HCT116 (cell line): ENCODE measurements at regions not wholly inside any gene's neighbourhood (a gene's known extent, or its start where the extent isn't known, plus 50 kb on each side); places are given as distances from the start of the nearest gene placed in this dataset.

Experiments used
- ATAC-seq: fragments of 200-7000 bp; cut with Tn5 transposase; 2 replicates; pipeline ENCODE4 v1.9.1; 2020; ENCODE audit warnings: mild to moderate bottlenecking, moderate library complexity
- BruUV-seq: library from RNA; stranded (reverse); fragments of 400-500 nt; replicated peaks from 2 replicates; lab custom pipeline; 2021; lab: Mats Ljungman, UMichigan
- CTCF ChIA-PET: fragments of 300-600 bp; sonication (Branson Sonifier 250); formaldehyde crosslinking; loops from one replicate; lab custom pipeline; 2021; ENCODE audit warnings: antibody characterized with exemption; lab: Charles Lee
- POLR2A ChIA-PET: fragments of 300-600, 350-600 bp; sonication (Branson Sonifier 250); formaldehyde crosslinking; loops from one replicate; lab custom pipeline; 2021; ENCODE audit warnings: antibody characterized with exemption; lab: Charles Lee
- RAD21 ChIA-PET, 2 experiments: fragments of 300-600 bp; sonication (Branson Sonifier 250); formaldehyde crosslinking; loops; one replicate each; lab custom pipeline; 2023; ENCODE audit warnings: low total read pairs in 2 of 2; ENCODE audit not compliant: uncharacterized antibody in 2 of 2, unreplicated experiment in 2 of 2, low non-redundant PET in 1 of 2; lab: Charles Lee
- DNase-seq: peaks from one replicate; pipeline ENCODE4 v3.0.0-alpha.2; 2010; ENCODE audit warnings: low read depth, low spot score
- H2AFZ ChIP-seq: fragments of 200-600 bp; shearing (Covaris generic), sonication (generic); 2 replicates; pipeline ENCODE4 v1.6.1; 2017; ENCODE audit warnings: low read depth, mixed run types, mixed read lengths, antibody characterized with exemption, low read length; ENCODE audit not compliant: poor library complexity, severe bottlenecking
- H3K27ac ChIP-seq: 2 replicates; pipeline ENCODE4 v1.5.1; 2012; ENCODE audit warnings: low read depth, low read length
- H3K27me3 ChIP-seq: fragments of 200-600 bp; sonication (generic); 2 replicates; pipeline ENCODE4 v1.6.1; 2016; ENCODE audit warnings: mixed run types, low read length, mixed read lengths; ENCODE audit not compliant: insufficient read depth
- H3K36me3 ChIP-seq, 2 experiments: fragments of 200-500 bp in 1 of 2; fragments of 200-600 bp in 1 of 2; sonication (Bioruptor generic) in 1 of 2; sonication (generic) in 1 of 2; 2 replicates each; pipeline versions ENCODE4 v1.5.1 to v1.6.1; 2014 to 2016; ENCODE audit warnings: low read length in 2 of 2, inconsistent platforms in 1 of 2, mixed read lengths in 1 of 2, mixed run types in 1 of 2; ENCODE audit not compliant: insufficient read depth in 2 of 2, control insufficient read depth in 1 of 2
- H3K4me1 ChIP-seq, 2 experiments: fragments of 200-600 bp in 1 of 2; sonication (generic) in 1 of 2; 2 replicates each; pipeline versions ENCODE4 v1.5.1 to v1.6.1; 2012 to 2017; ENCODE audit warnings: low read length in 2 of 2, inconsistent platforms in 1 of 2, mild to moderate bottlenecking in 1 of 2, mixed read lengths in 1 of 2, mixed run types in 1 of 2, moderate library complexity in 1 of 2; ENCODE audit not compliant: insufficient read depth in 2 of 2, control insufficient read depth in 1 of 2
- H3K4me2 ChIP-seq: fragments of 200-600 bp; sonication (generic); 2 replicates; pipeline ENCODE4 v1.6.1; 2017; ENCODE audit warnings: mixed run types, low read length, mixed read lengths
- H3K4me3 ChIP-seq, 2 experiments: fragments of 200-600 bp in 1 of 2; sonication (generic) in 1 of 2; replicated peaks in 1 of 2; 2 replicates each; pipeline ENCODE4 v1.5.1; 2011 to 2016; ENCODE audit warnings: low read length in 2 of 2, control low read depth in 1 of 2, low read depth in 1 of 2, mild to moderate bottlenecking in 1 of 2, mixed read lengths in 1 of 2, mixed run types in 1 of 2
- H3K79me2 ChIP-seq: fragments of 200-600 bp; sonication (generic); 2 replicates; pipeline ENCODE4 v1.6.1; 2017; ENCODE audit warnings: mild to moderate bottlenecking, mixed run types, low read length, moderate library complexity, mixed read lengths; ENCODE audit not compliant: insufficient read depth
- H3K9ac ChIP-seq: fragments of 200-600 bp; sonication (generic); 2 replicates; pipeline ENCODE4 v1.6.1; 2016; ENCODE audit warnings: low read length, mixed read lengths
- H3K9me2 ChIP-seq: fragments of 200-600 bp; sonication (generic), shearing (Covaris generic); 2 replicates; pipeline ENCODE4 v1.6.1; 2017; ENCODE audit warnings: mixed run types, mild to moderate bottlenecking, moderate library complexity; ENCODE audit not compliant: insufficient read depth
- H3K9me3 ChIP-seq, 2 experiments: fragments of 200-500 bp in 1 of 2; fragments of 200-600 bp in 1 of 2; sonication (Bioruptor generic) in 1 of 2; sonication (generic) in 1 of 2; 2 replicates each; pipeline ENCODE4 v1.6.1; 2014 to 2017; ENCODE audit warnings: low read length in 2 of 2, mixed read lengths in 2 of 2, inconsistent platforms in 1 of 2, low read depth in 1 of 2, mild to moderate bottlenecking in 1 of 2, mixed run types in 1 of 2, moderate library complexity in 1 of 2; ENCODE audit not compliant: control insufficient read depth in 1 of 2, insufficient read depth in 1 of 2
- H4K20me1 ChIP-seq: fragments of 200-600 bp; sonication (generic), shearing (Covaris generic); 2 replicates; pipeline ENCODE4 v1.6.1; 2017; ENCODE audit warnings: mixed run types, mild to moderate bottlenecking, moderate library complexity; ENCODE audit not compliant: insufficient read depth
- CEBPB ChIP-seq: IDR thresholded peaks from 2 replicates; pipeline ENCODE4 v1.6.1; 2012; ENCODE audit warnings: low read depth
- CTCF ChIP-seq, 3 experiments: fragments of 200-600 bp in 1 of 3; sonication (generic) in 1 of 3; IDR thresholded peaks in 2 of 3; conservative IDR thresholded peaks in 1 of 3; 2 replicates each; pipeline ENCODE4 v1.5.1; 2012 to 2017; ENCODE audit warnings: low read depth in 2 of 3, low read length in 2 of 3, antibody characterized with exemption in 1 of 3, borderline replicate concordance in 1 of 3, control low read depth in 1 of 3, mild to moderate bottlenecking in 1 of 3, mixed read lengths in 1 of 3, mixed run types in 1 of 3, moderate library complexity in 1 of 3; ENCODE audit not compliant: insufficient read depth in 1 of 3
- ELF1 ChIP-seq: IDR thresholded peaks from 2 replicates; pipeline ENCODE4 v1.6.1; 2012; ENCODE audit warnings: low read depth, borderline replicate concordance
- EZH2 ChIP-seq: fragments of 200-600 bp; sonication (generic); IDR thresholded peaks from 2 replicates; pipeline ENCODE4 v1.6.1; 2017; ENCODE audit warnings: antibody characterized with exemption, mixed run types
- FOSL1 ChIP-seq: IDR thresholded peaks from 2 replicates; pipeline ENCODE4 v1.6.1; 2012; ENCODE audit warnings: low read depth
- JUND ChIP-seq: IDR thresholded peaks from 2 replicates; pipeline ENCODE4 v1.6.1; 2012
- POLR2A ChIP-seq: IDR thresholded peaks from 2 replicates; pipeline ENCODE4 v1.7.0; 2011; ENCODE audit warnings: borderline replicate concordance; ENCODE audit not compliant: insufficient read depth, insufficient read length; ENCODE audit errors: extremely low read depth
- RAD21 ChIP-seq: IDR thresholded peaks from 2 replicates; pipeline ENCODE4 v1.6.1; 2012; ENCODE audit warnings: low read depth, mild to moderate bottlenecking
- SIN3A ChIP-seq: IDR thresholded peaks from 2 replicates; pipeline ENCODE4 v1.6.1; 2012; ENCODE audit warnings: low read depth
- SRF ChIP-seq: IDR thresholded peaks from 2 replicates; pipeline ENCODE4 v1.6.1; 2012; ENCODE audit warnings: low read depth
- TCF7L2 ChIP-seq: IDR thresholded peaks from 2 replicates; pipeline ENCODE4 v1.7.0; 2011; ENCODE audit warnings: borderline replicate concordance, inconsistent platforms; ENCODE audit not compliant: insufficient read depth, insufficient read length; ENCODE audit errors: extremely low read depth
- YY1 ChIP-seq: IDR thresholded peaks from 2 replicates; pipeline ENCODE4 v1.6.1; 2011; ENCODE audit warnings: low read length, low read depth, moderate library complexity, mild to moderate bottlenecking; ENCODE audit not compliant: insufficient replicate concordance; ENCODE audit errors: extremely low read depth
- ZBTB33 ChIP-seq: IDR thresholded peaks from 2 replicates; pipeline ENCODE4 v1.6.1; 2011; ENCODE audit warnings: mild to moderate bottlenecking, low read length, moderate library complexity; ENCODE audit not compliant: insufficient replicate concordance; ENCODE audit errors: extremely low read depth
- ZFX ChIP-seq: fragments of 450-650 bp; IDR thresholded peaks from 2 replicates; pipeline ENCODE4 v1.6.1; 2017
- ZNF274 ChIP-seq: fragments of 200-500 bp; sonication (Bioruptor generic); IDR thresholded peaks from 2 replicates; pipeline ENCODE4 v1.6.1; 2014; ENCODE audit warnings: mild to moderate bottlenecking, low read depth, low read length, inconsistent platforms
- intact Hi-C: fragments of 100-400 bp; cut with micrococcal nuclease; formaldehyde crosslinking; loops from 2 replicates; pipeline ENCODE4 v1.10.0; 2022

DNA sequence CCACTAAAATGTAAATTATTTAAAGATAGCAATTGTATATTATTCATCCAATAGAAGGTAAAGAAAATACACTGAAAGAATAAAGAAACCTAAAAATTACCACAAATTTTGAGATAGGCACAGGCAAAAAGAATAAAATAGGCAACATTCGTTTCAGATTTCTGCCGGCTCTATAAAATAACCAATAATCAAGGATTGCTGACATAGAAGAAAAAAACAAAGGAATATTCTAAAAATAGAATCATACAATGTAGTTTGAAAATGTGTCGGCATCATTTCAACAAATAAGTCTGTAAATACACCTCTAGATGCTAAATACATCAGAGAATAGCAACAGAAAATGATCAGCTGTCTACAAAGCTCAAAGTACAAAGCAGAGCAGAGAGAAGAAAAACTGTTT is 973.3 kb downstream of the EPHA7 start:
- intact Hi-C loops = no loop called here
- no peak for TF ChIP-seq RAD21
- no peak for TF ChIP-seq FOSL1
- no peak for TF ChIP-seq EZH2
- TF ChIP-seq YY1 = no peak
- no peak for TF ChIP-seq POLR2A
- TF ChIP-seq CEBPB = no peak
- no peak for TF ChIP-seq CTCF (IDR thresholded peaks at IDR 0.05 in 2 of 3, conservative IDR thresholded peaks at IDR 0.05 in 1 of 3; ENCODE audit: borderline replicate concordance in 1 of 3, insufficient read depth in 1 of 3, low read depth in 2 of 3, low read length in 2 of 3)
- no peak for TF ChIP-seq ZNF274
- TF ChIP-seq SIN3A = no peak
- no peak for TF ChIP-seq SRF
- no peak for TF ChIP-seq TCF7L2
- TF ChIP-seq ZFX = no peak
- TF ChIP-seq JUND = no peak
- no peak for TF ChIP-seq ELF1
- no peak for TF ChIP-seq ZBTB33
- H3K36me3 ChIP-seq = no peaks in the 10 kb centered on the region
- BruUV-seq = no TSS peak
- H2AFZ ChIP-seq = no peak overlapping the region
- DNase-seq (no peak), ATAC-seq (no peak)
- H4K20me1 ChIP-seq = no peaks in the 10 kb centered on the region
- no peak overlapping the region for H3K27ac ChIP-seq
- POLR2A ChIA-PET = no interaction called here
- H3K79me2 ChIP-seq = no peaks in the 10 kb centered on the region
- RAD21 ChIA-PET = no interaction called here
- no peaks in the 10 kb centered on the region for H3K27me3 ChIP-seq
- CTCF ChIA-PET = no interaction called here
- no peak overlapping the region for H3K4me3 ChIP-seq
- H3K9ac ChIP-seq = no peak overlapping the region
- H3K9me3 ChIP-seq = peaks cover 5 to 32% of the 10 kb centered on the region in 2 experiments; a peak in 3 of 4 replicates
- H3K4me2 ChIP-seq = no peak overlapping the region
- H3K4me1 ChIP-seq = no peaks in the 10 kb centered on the region
- H3K9me2 ChIP-seq = no peaks in the 10 kb centered on the region
